ENCODE measurements at regions not wholly inside any gene's neighbourhood (a gene's known extent, or its start where the extent isn't known, plus 50 kb on each side); places are given as distances from the start of the nearest gene placed in this dataset.
"Not testable (repeated sequence)": the region's sequence is repeated elsewhere in the genome, so short reads cannot be mapped to it uniquely, and the experiment has no call there.

DNA sequence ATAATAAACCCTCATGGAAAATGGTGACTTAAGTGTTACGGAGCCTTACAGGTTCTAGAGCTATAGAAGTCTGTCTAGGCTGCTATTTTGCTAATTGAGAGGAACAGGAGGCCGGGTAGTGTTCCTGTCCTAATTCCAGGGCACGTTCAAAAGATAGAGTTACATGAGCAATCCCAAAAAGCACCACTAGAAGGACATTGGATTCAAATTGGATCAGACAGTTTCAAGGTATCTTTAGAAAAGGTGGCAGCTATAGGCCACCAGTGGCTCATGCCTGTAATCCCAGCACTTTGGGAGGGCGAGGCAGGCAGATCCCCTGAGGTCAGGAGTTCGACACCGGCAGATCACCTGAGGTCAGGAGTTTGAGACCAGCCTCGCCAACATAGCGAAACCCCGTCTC is 458.8 kb downstream of the TMEM232 start:
- H3K4me3 ChIP-seq, result no peak overlapping the region
- peaks cover 0 to 5% of the 10 kb centered on the region in 2 donors for H3K4me1 ChIP-seq
- no peaks in the 10 kb centered on the region for H3K36me3 ChIP-seq
- no peak for ATAC-seq
- no peak for DNase-seq
- no peaks in the 10 kb centered on the region for H3K9me3 ChIP-seq
- no peak overlapping the region for H3K27ac ChIP-seq
- in situ Hi-C loops (cut with MboI; ENCODE audit: low sequenced_read_pairs in 4 of 4), result no loop called here
- TF ChIP-seq, protein P1, sequence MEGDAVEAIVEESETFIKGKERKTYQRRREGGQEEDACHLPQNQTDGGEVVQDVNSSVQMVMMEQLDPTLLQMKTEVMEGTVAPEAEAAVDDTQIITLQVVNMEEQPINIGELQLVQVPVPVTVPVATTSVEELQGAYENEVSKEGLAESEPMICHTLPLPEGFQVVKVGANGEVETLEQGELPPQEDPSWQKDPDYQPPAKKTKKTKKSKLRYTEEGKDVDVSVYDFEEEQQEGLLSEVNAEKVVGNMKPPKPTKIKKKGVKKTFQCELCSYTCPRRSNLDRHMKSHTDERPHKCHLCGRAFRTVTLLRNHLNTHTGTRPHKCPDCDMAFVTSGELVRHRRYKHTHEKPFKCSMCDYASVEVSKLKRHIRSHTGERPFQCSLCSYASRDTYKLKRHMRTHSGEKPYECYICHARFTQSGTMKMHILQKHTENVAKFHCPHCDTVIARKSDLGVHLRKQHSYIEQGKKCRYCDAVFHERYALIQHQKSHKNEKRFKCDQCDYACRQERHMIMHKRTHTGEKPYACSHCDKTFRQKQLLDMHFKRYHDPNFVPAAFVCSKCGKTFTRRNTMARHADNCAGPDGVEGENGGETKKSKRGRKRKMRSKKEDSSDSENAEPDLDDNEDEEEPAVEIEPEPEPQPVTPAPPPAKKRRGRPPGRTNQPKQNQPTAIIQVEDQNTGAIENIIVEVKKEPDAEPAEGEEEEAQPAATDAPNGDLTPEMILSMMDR (IDR thresholded peaks at IDR 0.05 in 4 of 5, conservative IDR thresholded peaks at IDR 0.05 in 1 of 5), result no peak
- TF ChIP-seq POLR2A (IDR thresholded peaks at IDR 0.05), result no peak
- intact Hi-C loops (cut with DNase I; ENCODE audit: low total_unique reads), result no loop called here
- H3K27me3 ChIP-seq, result no peaks in the 10 kb centered on the region

DNA sequence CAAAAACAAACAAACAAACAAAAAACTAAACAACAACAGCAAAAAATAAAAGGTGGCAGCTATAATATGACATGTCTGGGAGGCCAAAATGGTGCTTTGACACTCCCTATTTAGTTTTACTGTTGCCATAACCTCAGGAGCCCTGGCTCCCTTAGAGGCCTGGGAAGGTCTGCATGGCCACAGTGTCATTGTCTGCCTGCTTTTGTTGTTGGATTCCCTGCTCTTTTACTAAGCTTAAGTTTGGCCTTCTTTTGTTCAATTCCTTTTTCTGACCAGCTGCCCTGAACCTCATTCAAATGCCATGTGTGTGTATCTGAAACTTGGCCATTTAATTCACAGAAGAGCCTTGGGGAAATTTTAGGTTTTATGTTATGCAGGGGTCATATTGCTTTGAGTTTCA is 458.2 kb downstream of the TMEM232 start:
- H3K4me1 ChIP-seq, result peaks cover 0 to 5% of the 10 kb centered on the region in 2 donors
- no peaks in the 10 kb centered on the region for H3K27me3 ChIP-seq
- intact Hi-C loops (cut with DNase I; ENCODE audit: low total_unique reads), result no loop called here
- in situ Hi-C loops (cut with MboI; ENCODE audit: low sequenced_read_pairs in 4 of 4), result no loop called here
- no peaks in the 10 kb centered on the region for H3K9me3 ChIP-seq
- TF ChIP-seq, protein P1 (IDR thresholded peaks at IDR 0.05 in 4 of 5, conservative IDR thresholded peaks at IDR 0.05 in 1 of 5), result no peak
- no peak for TF ChIP-seq POLR2A (IDR thresholded peaks at IDR 0.05)
- H3K27ac ChIP-seq, result no peak overlapping the region
- DNase-seq, result no peak
- H3K4me3 ChIP-seq, result no peak overlapping the region
- ATAC-seq, result no peak
- H3K36me3 ChIP-seq, result no peaks in the 10 kb centered on the region

DNA sequence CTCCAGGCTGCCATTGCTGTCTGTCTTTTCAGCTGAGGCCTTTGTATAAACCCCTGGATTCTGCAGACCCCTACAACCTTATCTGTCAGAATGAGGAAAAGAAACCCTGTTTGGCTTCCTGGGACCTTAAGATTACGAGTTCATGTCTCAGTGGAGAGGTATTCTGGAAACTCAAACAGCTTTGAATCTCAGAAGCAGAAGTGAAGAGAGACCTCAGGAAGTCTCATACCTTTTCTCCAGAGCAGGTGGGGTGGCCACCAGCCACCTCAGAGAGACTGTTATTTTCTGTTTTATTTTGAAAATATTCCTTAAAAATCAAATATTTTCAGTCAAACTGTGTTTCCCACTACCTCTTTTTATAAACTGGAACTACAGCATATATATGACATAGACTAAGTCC is 457.5 kb downstream of the TMEM232 start:
- no peak overlapping the region for H3K4me3 ChIP-seq
- H3K4me1 ChIP-seq, result peaks cover 0 to 5% of the 10 kb centered on the region in 2 donors
- DNase-seq, result no peak
- H3K27me3 ChIP-seq, result no peaks in the 10 kb centered on the region
- H3K9me3 ChIP-seq, result no peaks in the 10 kb centered on the region
- intact Hi-C loops (cut with DNase I; ENCODE audit: low total_unique reads) (no loop called here), in situ Hi-C loops (cut with MboI; ENCODE audit: low sequenced_read_pairs in 4 of 4) (no loop called here)
- H3K27ac ChIP-seq, result no peak overlapping the region
- ATAC-seq, result no peak
- no peaks in the 10 kb centered on the region for H3K36me3 ChIP-seq
- TF ChIP-seq, protein P1 (IDR thresholded peaks at IDR 0.05 in 4 of 5, conservative IDR thresholded peaks at IDR 0.05 in 1 of 5), result no peak
- no peak for TF ChIP-seq POLR2A (IDR thresholded peaks at IDR 0.05)

DNA sequence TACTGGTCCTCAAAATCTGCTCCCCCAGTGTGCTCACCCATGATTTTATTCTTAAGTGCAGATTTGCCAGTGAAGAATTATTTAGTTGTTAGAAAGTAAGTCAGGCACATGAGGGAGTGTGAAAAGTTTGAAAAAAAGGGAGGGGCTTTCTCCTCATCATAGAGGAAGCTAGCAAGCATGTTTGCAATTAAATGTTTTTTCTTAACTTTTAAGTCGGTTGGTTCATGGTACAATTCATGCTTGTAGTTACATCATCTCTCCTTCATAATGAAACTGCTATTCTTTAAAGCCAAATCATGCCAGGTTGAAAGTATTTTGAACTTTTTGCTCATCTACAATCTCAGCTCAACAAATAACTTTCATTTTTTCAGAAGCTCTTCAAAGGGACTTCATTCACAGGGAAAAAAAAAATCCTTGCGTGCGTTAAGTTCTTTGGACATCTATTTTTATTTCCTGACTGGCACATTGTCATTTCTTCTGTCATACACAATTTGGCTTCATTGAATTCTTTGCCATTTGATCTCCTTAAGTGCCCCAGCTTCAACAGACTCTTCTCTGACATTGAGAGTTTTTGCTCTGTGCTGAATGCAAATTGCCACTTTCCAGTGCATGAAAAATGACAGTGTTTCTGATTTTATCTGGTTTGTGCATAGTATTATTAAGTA is 456.9 kb downstream of the TMEM232 start:
- H3K4me3 ChIP-seq, result no peak overlapping the region
- no peaks in the 10 kb centered on the region for H3K36me3 ChIP-seq
- DNase-seq (no peak), ATAC-seq (no peak)
- intact Hi-C loops (cut with DNase I; ENCODE audit: low total_unique reads), result no loop called here
- no peak overlapping the region for H3K27ac ChIP-seq
- TF ChIP-seq, protein P1 (IDR thresholded peaks at IDR 0.05 in 4 of 5, conservative IDR thresholded peaks at IDR 0.05 in 1 of 5), result no peak
- no peak for TF ChIP-seq POLR2A (IDR thresholded peaks at IDR 0.05)
- peaks cover 0 to 5% of the 10 kb centered on the region in 2 donors for H3K4me1 ChIP-seq
- in situ Hi-C loops (cut with MboI; ENCODE audit: low sequenced_read_pairs in 4 of 4), result no loop called here
- H3K27me3 ChIP-seq, result no peaks in the 10 kb centered on the region
- H3K9me3 ChIP-seq, result no peaks in the 10 kb centered on the region

DNA sequence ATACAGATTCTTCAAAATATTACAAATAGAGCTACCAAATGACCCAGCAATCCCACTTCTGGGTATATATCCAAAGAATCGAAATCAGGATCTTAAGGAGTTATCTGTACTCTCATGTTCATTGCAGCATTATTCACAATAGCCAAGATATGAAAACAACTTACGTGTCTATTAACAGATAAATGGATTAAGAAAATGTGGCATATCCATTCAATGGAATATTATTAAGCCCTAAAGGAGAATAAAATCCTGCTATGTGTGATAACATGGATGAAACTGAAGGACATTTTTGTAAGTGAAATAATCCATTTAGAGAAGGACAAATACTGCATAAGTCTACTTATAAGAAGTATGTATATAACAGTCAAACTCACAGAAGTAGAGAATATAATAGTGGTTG is 450.6 kb downstream of the TMEM232 start:
- intact Hi-C loops (cut with DNase I; ENCODE audit: low total_unique reads), result no loop called here
- Histone ChIP-seq H3K27ac (no peak overlapping the region), H3K9me3 (no peaks in the 10 kb centered on the region), H3K4me3 (no peak overlapping the region), H3K27me3 (no peaks in the 10 kb centered on the region), H3K4me1 (no peaks in the 10 kb centered on the region), H3K36me3 (no peaks in the 10 kb centered on the region)
- DNase-seq (no peak), ATAC-seq (no peak)
- in situ Hi-C loops (cut with MboI; ENCODE audit: low sequenced_read_pairs in 4 of 4), result no loop called here
- no peak for TF ChIP-seq POLR2A (IDR thresholded peaks at IDR 0.05)
- TF ChIP-seq, protein P1 (IDR thresholded peaks at IDR 0.05 in 4 of 5, conservative IDR thresholded peaks at IDR 0.05 in 1 of 5), result no peak

DNA sequence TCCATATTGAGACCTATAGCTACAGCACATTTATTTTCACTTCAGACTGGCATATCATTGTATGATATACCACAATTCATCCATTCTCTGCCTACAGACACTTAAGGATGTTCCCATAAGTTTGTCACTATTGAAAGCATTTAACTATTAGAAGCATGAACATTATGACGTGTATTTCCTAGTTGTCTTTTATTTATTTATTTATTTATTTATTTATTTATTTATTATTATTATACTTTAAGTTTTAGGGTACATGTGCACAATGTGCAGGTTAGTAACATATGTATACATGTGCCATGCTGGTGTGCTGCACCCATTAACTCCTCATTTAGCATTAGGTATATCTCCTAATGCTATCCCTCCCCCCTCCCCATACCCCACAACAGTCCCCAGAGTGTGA is 448.0 kb downstream of the TMEM232 start:
- ATAC-seq; H3K4me3 ChIP-seq; H3K27ac ChIP-seq; H3K9me3 ChIP-seq; H3K36me3 ChIP-seq; intact Hi-C loops (cut with DNase I; ENCODE audit: low total_unique reads); H3K27me3 ChIP-seq; DNase-seq; H3K4me1 ChIP-seq; in situ Hi-C loops (cut with MboI; ENCODE audit: low sequenced_read_pairs in 4 of 4): not testable (repeated sequence)

DNA sequence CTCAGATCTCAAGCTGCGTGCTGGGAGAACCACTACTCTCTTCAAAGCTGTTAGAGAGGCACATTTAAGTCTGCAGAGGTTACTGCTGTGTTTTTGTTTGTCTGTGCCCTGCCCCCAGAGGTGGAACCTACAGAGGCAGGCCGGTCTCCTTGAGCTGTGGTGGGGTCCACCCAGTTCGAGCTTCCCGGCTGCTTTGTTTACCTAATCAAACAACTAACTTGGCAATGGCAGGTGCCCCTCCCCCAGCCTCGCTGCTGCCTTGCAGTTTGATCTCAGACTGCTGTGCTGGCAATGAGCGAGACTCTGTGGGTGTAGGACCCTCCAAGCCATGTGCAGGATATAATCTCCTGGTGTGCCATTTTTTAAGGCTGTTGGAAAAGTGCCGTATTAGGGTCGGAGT is 442.4 kb downstream of the TMEM232 start:
- H3K9me3 ChIP-seq; H3K27ac ChIP-seq; H3K4me1 ChIP-seq; H3K4me3 ChIP-seq; H3K36me3 ChIP-seq; intact Hi-C loops (cut with DNase I; ENCODE audit: low total_unique reads); H3K27me3 ChIP-seq; in situ Hi-C loops (cut with MboI; ENCODE audit: low sequenced_read_pairs in 4 of 4); DNase-seq; ATAC-seq: not testable (repeated sequence)
